ENCODE measurements at regions not wholly inside any gene's neighbourhood (a gene's known extent, or its start where the extent isn't known, plus 50 kb on each side); places are given as distances from the start of the nearest gene placed in this dataset.

DNA sequence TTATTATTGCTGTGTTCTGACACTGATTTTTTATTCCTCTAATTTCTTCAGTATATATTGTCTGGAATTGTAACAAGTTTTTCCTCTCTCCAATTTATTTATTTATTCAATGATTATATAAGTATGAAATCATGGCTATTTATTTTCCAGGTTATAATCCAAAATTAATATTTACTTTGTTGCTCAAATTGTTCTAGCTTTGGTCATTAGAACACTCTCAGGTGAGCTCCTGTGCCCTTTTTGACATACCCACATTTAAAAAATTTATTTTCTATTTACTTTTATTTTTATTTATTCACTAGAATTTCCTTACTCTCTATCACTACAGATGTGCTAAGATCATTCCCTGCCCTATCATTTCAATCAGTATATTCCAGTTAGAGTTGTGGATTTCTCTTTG is 70.2 kb downstream of the PPP1R2C start:
- TF ChIP-seq, protein P1, sequence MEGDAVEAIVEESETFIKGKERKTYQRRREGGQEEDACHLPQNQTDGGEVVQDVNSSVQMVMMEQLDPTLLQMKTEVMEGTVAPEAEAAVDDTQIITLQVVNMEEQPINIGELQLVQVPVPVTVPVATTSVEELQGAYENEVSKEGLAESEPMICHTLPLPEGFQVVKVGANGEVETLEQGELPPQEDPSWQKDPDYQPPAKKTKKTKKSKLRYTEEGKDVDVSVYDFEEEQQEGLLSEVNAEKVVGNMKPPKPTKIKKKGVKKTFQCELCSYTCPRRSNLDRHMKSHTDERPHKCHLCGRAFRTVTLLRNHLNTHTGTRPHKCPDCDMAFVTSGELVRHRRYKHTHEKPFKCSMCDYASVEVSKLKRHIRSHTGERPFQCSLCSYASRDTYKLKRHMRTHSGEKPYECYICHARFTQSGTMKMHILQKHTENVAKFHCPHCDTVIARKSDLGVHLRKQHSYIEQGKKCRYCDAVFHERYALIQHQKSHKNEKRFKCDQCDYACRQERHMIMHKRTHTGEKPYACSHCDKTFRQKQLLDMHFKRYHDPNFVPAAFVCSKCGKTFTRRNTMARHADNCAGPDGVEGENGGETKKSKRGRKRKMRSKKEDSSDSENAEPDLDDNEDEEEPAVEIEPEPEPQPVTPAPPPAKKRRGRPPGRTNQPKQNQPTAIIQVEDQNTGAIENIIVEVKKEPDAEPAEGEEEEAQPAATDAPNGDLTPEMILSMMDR (IDR thresholded peaks at IDR 0.05), result no peak
- TF ChIP-seq POLR2A (IDR thresholded peaks at IDR 0.05), result no peak

Measured in body of pancreas (tissue), 4 donors.